ENCODE measurements at regions not wholly inside any gene's neighbourhood (a gene's known extent, or its start where the extent isn't known, plus 50 kb on each side); places are given as distances from the start of the nearest gene placed in this dataset.

- RAD21 ChIA-PET (ENCODE audit: unreplicated experiment): interaction anchor here (0.6 kb wide), 1 partner anchor 197 kb away, joined by 3 read pairs; no protein-coding TSS in a partner anchor
- BruUV-seq (replicated peaks): no TSS peak
Measured at GRCh38 chr7:26532471-26532870, 240.8 kb downstream of the SNX10 start.

More at GRCh38 chr7:26532471-26532870, 240.8 kb downstream of the SNX10 start:
- intact Hi-C loops (cut with micrococcal nuclease; ENCODE audit: unreplicated experiment): no loop called here
- in situ Hi-C loops (cut with MboI): no loop called here
- 0% methylated on average over 1 of the region's 1 CpG for WGBS (ENCODE audit: insufficient coverage, insufficient replicate concordance, low lambda C conversion rate, missing lambda C conversion rate)
- ATAC-seq: no peak
- Histone ChIP-seq H3K27ac (ENCODE audit: control insufficient read depth, insufficient read depth) (no peak overlapping the region), H3K36me3 (ENCODE audit: control insufficient read depth in 2 of 2, insufficient read depth in 2 of 2, low read length in 1 of 2) (no peaks in the 10 kb centered on the region), H3K4me2 (ENCODE audit: control insufficient read depth, insufficient read depth) (no peak overlapping the region), H3K27me3 (replicated peaks in 1 of 2; ENCODE audit: control insufficient read depth in 2 of 2, insufficient read depth in 2 of 2, low read length in 1 of 2) (no peaks in the 10 kb centered on the region; a peak in 1 of 4 replicates), H4K20me1 (ENCODE audit: control insufficient read depth, insufficient read depth) (no peaks in the 10 kb centered on the region), H2AFZ (ENCODE audit: control insufficient read depth, low read depth, low read length) (no peak overlapping the region), H3K79me2 (ENCODE audit: control insufficient read depth, insufficient read depth, low read length) (no peaks in the 10 kb centered on the region), H3K4me3 (no peak overlapping the region), H3K9me3 (replicated peaks; ENCODE audit: control insufficient read depth, insufficient read depth, low read length) (no peaks in the 10 kb centered on the region), H3K4me1 (ENCODE audit: control insufficient read depth, insufficient read depth, low read length) (no peaks in the 10 kb centered on the region), H3K9ac (ENCODE audit: control insufficient read depth, insufficient read depth, low read length) (no peak overlapping the region)
- CTCF ChIA-PET: interaction anchor here (0.8 to 1.2 kb wide), 5 partner anchors 9 to 330 kb away, joined by 3 to 6 read pairs (median 3); partner anchors contain the start of gene CBX3
- POLR2A ChIA-PET: interaction anchor here (1.3 kb wide), 1 partner anchor 9 kb away, joined by 3 read pairs; no protein-coding TSS in a partner anchor
- DNase-seq (ENCODE audit: low read depth, low spot score): no peak
- TF ChIP-seq EP300 (IDR thresholded peaks at IDR 0.05; ENCODE audit: borderline replicate concordance in 1 of 2, control insufficient read depth in 1 of 2, low read depth in 2 of 2, low read length in 2 of 2) (no peak), FOS (IDR thresholded peaks at IDR 0.05; ENCODE audit: borderline replicate concordance, extremely low read depth, insufficient read length) (no peak), POLR2AphosphoS5 (IDR thresholded peaks at IDR 0.05; ENCODE audit: low read length) (no peak), CBX5 (IDR thresholded peaks at IDR 0.05; ENCODE audit: low read depth) (no peak), SIX5 (IDR thresholded peaks at IDR 0.05; ENCODE audit: low read depth, low read length, severe bottlenecking) (no peak), TBL1XR1 (IDR thresholded peaks at IDR 0.05; ENCODE audit: low read depth, low read length) (no peak), RCOR1 (conservative IDR thresholded peaks at IDR 0.05; ENCODE audit: low read depth, low read length) (no peak), RELB (IDR thresholded peaks at IDR 0.05; ENCODE audit: low read depth) (no peak), ZZZ3 (IDR thresholded peaks at IDR 0.05; ENCODE audit: control insufficient read depth, insufficient read length, low read depth) (no peak), BMI1 (IDR thresholded peaks at IDR 0.05; ENCODE audit: borderline replicate concordance) (no peak), TAF1 (IDR thresholded peaks at IDR 0.05; ENCODE audit: borderline replicate concordance, low read depth, low read length) (no peak), SKIL (IDR thresholded peaks at IDR 0.05; ENCODE audit: low read depth, poor library complexity, severe bottlenecking) (no peak), ZNF592 (IDR thresholded peaks at IDR 0.05) (no peak), PBX3 (IDR thresholded peaks at IDR 0.05; ENCODE audit: insufficient replicate concordance, low read depth, low read length) (no peak), CHD4 (IDR thresholded peaks at IDR 0.05) (no peak)
- SMC1A ChIA-PET (ENCODE audit: uncharacterized antibody, unreplicated experiment): interaction anchor here (0.9 to 1.5 kb wide), 6 partner anchors 10 to 163 kb away, joined by 3 to 4 read pairs (median 4); no protein-coding TSS in a partner anchor
- FAIRE-seq: no peak

Measured in GM12878 (cell line).